ENCODE measurements at regions not wholly inside any gene's neighbourhood (a gene's known extent, or its start where the extent isn't known, plus 50 kb on each side); places are given as distances from the start of the nearest gene placed in this dataset.

- H3K4me1 ChIP-seq (ENCODE audit: control insufficient read depth, insufficient read depth, low read length) = no peaks in the 10 kb centered on the region
- H3K4me3 ChIP-seq (ENCODE audit: low read depth, low read length) = no peak overlapping the region
- ChIA-PET CTCF (no interaction called here), POLR2A (no interaction called here)
- no peak for TF ChIP-seq ZNF416 (tag by site-specific recombination; IDR thresholded peaks at IDR 0.05)
- TF ChIP-seq ZNF510 (tag by site-specific recombination; IDR thresholded peaks at IDR 0.05; ENCODE audit: insufficient replicate concordance) = no peak
- no peak overlapping the region for H3K27ac ChIP-seq (ENCODE audit: extremely low read depth, low read depth, low read length)
- H3K36me3 ChIP-seq (ENCODE audit: control insufficient read depth in 2 of 2, insufficient read depth in 1 of 2, low read length in 2 of 2) = no peaks in the 10 kb centered on the region
- no peaks in the 10 kb centered on the region for H3K9me3 ChIP-seq (ENCODE audit: control insufficient read depth, insufficient read depth, low read depth, low read length)
Measured at GRCh38 chr11:29315275-29315674, 701.6 kb downstream of the KCNA4 start.

DNA sequence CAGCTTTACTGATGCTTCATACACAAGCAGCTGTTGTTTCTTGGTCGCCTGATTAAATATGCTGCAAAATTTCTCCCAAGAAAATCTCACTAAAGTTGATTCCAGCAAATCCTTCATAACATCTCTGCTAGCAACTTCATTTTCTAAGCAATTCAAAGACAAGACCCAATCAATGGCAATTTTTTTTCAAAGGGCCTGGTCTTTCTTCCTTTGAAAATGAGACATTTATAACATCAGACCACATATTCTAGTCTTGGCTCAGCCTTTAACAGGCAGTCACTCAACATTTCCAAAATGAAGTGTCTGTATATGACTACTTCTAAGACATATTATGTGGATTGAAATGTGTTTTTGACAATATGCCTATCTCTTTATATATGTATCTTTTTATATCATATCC is 702.6 kb downstream of the KCNA4 start:
- Histone ChIP-seq H3K9me3 (ENCODE audit: control insufficient read depth, insufficient read depth, low read depth, low read length) (no peaks in the 10 kb centered on the region), H3K36me3 (ENCODE audit: control insufficient read depth in 2 of 2, insufficient read depth in 1 of 2, low read length in 2 of 2) (no peaks in the 10 kb centered on the region), H3K27ac (ENCODE audit: extremely low read depth, low read depth, low read length) (no peak overlapping the region), H3K4me1 (ENCODE audit: control insufficient read depth, insufficient read depth, low read length) (no peaks in the 10 kb centered on the region), H3K4me3 (ENCODE audit: low read depth, low read length) (no peak overlapping the region)
- ChIA-PET POLR2A (no interaction called here), CTCF (interaction anchor here (1.3 kb wide), 1 partner anchor 10 kb away, joined by 3 read pairs; no protein-coding TSS in a partner anchor)
- TF ChIP-seq GLI4 (tag by site-specific recombination; IDR thresholded peaks at IDR 0.05) = no peak
- TF ChIP-seq GLI2 (tag by site-specific recombination; IDR thresholded peaks at IDR 0.05; ENCODE audit: borderline replicate concordance, low read depth) = no peak
- no peak for TF ChIP-seq WT1 (tag by site-specific recombination; IDR thresholded peaks at IDR 0.05)

GRCh38 chr11:29312812-29313211 is 704.0 kb downstream of the KCNA4 start:
- H3K9me3 ChIP-seq (ENCODE audit: control insufficient read depth, insufficient read depth, low read depth, low read length) = no peaks in the 10 kb centered on the region
- H3K4me3 ChIP-seq (ENCODE audit: low read depth, low read length) = no peak overlapping the region
- no peaks in the 10 kb centered on the region for H3K36me3 ChIP-seq (ENCODE audit: control insufficient read depth in 2 of 2, insufficient read depth in 1 of 2, low read length in 2 of 2)
- POLR2A ChIA-PET = no interaction called here
- TF ChIP-seq ZNF645 (tag by site-specific recombination; IDR thresholded peaks at IDR 0.05) (no peak), PRDM10 (tag by site-specific recombination; IDR thresholded peaks at IDR 0.05) (no peak), TRIM28 (IDR thresholded peaks at IDR 0.05; ENCODE audit: borderline replicate concordance, low read length) (no peak), ZNF837 (tag by site-specific recombination; IDR thresholded peaks at IDR 0.05) (no peak), ZNF341 (tag by site-specific recombination; IDR thresholded peaks at IDR 0.05; ENCODE audit: low read depth) (no peak), ZNF112 (tag by site-specific recombination; IDR thresholded peaks at IDR 0.05) (no peak), ZNF830 (tag by site-specific recombination; IDR thresholded peaks at IDR 0.05; ENCODE audit: low read depth) (no peak), ZNF843 (tag by site-specific recombination; IDR thresholded peaks at IDR 0.05) (no peak), EGR2 (tag by site-specific recombination; IDR thresholded peaks at IDR 0.05; ENCODE audit: low read depth) (no peak), ZNF449 (tag by site-specific recombination; IDR thresholded peaks at IDR 0.05) (no peak)
- TF ChIP-seq, protein P1, sequence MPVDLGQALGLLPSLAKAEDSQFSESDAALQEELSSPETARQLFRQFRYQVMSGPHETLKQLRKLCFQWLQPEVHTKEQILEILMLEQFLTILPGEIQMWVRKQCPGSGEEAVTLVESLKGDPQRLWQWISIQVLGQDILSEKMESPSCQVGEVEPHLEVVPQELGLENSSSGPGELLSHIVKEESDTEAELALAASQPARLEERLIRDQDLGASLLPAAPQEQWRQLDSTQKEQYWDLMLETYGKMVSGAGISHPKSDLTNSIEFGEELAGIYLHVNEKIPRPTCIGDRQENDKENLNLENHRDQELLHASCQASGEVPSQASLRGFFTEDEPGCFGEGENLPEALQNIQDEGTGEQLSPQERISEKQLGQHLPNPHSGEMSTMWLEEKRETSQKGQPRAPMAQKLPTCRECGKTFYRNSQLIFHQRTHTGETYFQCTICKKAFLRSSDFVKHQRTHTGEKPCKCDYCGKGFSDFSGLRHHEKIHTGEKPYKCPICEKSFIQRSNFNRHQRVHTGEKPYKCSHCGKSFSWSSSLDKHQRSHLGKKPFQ (tag by site-specific recombination; IDR thresholded peaks at IDR 0.05) = no peak
- CTCF ChIA-PET = interaction anchor here (0.7 to 1.3 kb wide), 2 partner anchors 9 to 16 kb away, joined by 3 to 5 read pairs; no protein-coding TSS in a partner anchor
- H3K27ac ChIP-seq (ENCODE audit: extremely low read depth, low read depth, low read length) = no peak overlapping the region
- no peaks in the 10 kb centered on the region for H3K4me1 ChIP-seq (ENCODE audit: control insufficient read depth, insufficient read depth, low read length)
